Kidney epithelial cell (primary cell): ENCODE measurements at regions not wholly inside any gene's neighbourhood (a gene's known extent, or its start where the extent isn't known, plus 50 kb on each side); places are given as distances from the start of the nearest gene placed in this dataset.

Experiments
- DNase-seq: peaks from one replicate; pipeline ENCODE4 v3.0.0-alpha.2; 2010; ENCODE audit warnings: low read depth
- H3K27me3 ChIP-seq: 2 replicates; pipeline ENCODE4 v1.6.0; 2011; ENCODE audit warnings: low read length; ENCODE audit not compliant: control insufficient read depth, insufficient read depth
- H3K36me3 ChIP-seq: 2 replicates; pipeline ENCODE4 v1.5.1; 2011; ENCODE audit warnings: low read length; ENCODE audit not compliant: control insufficient read depth, insufficient read depth
- H3K4me3 ChIP-seq: 2 replicates; pipeline ENCODE4 v1.5.1; 2011; ENCODE audit warnings: low read depth, mild to moderate bottlenecking, control low read depth, low read length
- CTCF ChIP-seq: IDR thresholded peaks from 2 replicates; pipeline ENCODE4 v1.5.1; 2011; ENCODE audit warnings: mild to moderate bottlenecking, moderate library complexity, low read length, control low read depth, inconsistent platforms; ENCODE audit not compliant: insufficient read depth, poor library complexity, severe bottlenecking

GRCh38 chr14:104249089-104249488 lies 110.7 kb downstream of the KIF26A start:
- no peaks in the 10 kb centered on the region for H3K27me3 ChIP-seq
- no peak for DNase-seq
- H3K4me3 ChIP-seq = no peak overlapping the region
- no peaks in the 10 kb centered on the region for H3K36me3 ChIP-seq
- no peak for TF ChIP-seq CTCF

GRCh38 chr14:104249706-104250105 lies 111.3 kb downstream of the KIF26A start:
- TF ChIP-seq CTCF = no peak
- Histone ChIP-seq H3K27me3 (no peaks in the 10 kb centered on the region), H3K4me3 (no peak overlapping the region), H3K36me3 (no peaks in the 10 kb centered on the region)
- no peak for DNase-seq

- no peak for TF ChIP-seq CTCF
- H3K27me3 ChIP-seq = no peaks in the 10 kb centered on the region
- H3K4me3 ChIP-seq = no peak overlapping the region
- H3K36me3 ChIP-seq = no peaks in the 10 kb centered on the region
- no peak for DNase-seq
These were observed 111.8 kb downstream of the KIF26A start for GRCh38 chr14:104250175-104250574.

- no peaks in the 10 kb centered on the region for H3K36me3 ChIP-seq
- no peaks in the 10 kb centered on the region for H3K27me3 ChIP-seq
- TF ChIP-seq CTCF = no peak
- H3K4me3 ChIP-seq = no peak overlapping the region
- no peak for DNase-seq
These were observed 114.1 kb downstream of the KIF26A start for GRCh38 chr14:104252256-104253215.

GRCh38 chr14:104253223-104253822 lies 114.9 kb downstream of the KIF26A start:
- TF ChIP-seq CTCF = no peak
- H3K27me3 ChIP-seq = no peaks in the 10 kb centered on the region
- no peak for DNase-seq
- H3K36me3 ChIP-seq = no peaks in the 10 kb centered on the region
- H3K4me3 ChIP-seq = no peak overlapping the region

GRCh38 chr14:104253901-104254353 lies 115.5 kb downstream of the KIF26A start:
- DNase-seq = no peak
- no peaks in the 10 kb centered on the region for H3K27me3 ChIP-seq
- no peaks in the 10 kb centered on the region for H3K36me3 ChIP-seq
- no peak overlapping the region for H3K4me3 ChIP-seq
- no peak for TF ChIP-seq CTCF
